ENCODE measurements at regions not wholly inside any gene's neighbourhood (a gene's known extent, or its start where the extent isn't known, plus 50 kb on each side); places are given as distances from the start of the nearest gene placed in this dataset.
"Not testable (repeated sequence)": the region's sequence is repeated elsewhere in the genome, so short reads cannot be mapped to it uniquely, and the experiment has no call there.

- no peaks in the 10 kb centered on the region for H3K27me3 ChIP-seq
- no peaks in the 10 kb centered on the region for H4K20me1 ChIP-seq
- peak in 7 of 11 experiments; percentile 49 to 86 (median 75); a peak in 9 of 22 replicates for TF ChIP-seq Cebpa-rat (IDR thresholded peaks at IDR 0.05)
- peak overlapping the region in 10 of 11 experiments; percentile 59 to 94 (median 90); a peak in 20 of 22 replicates for H3K27ac ChIP-seq
- H3K4me2 ChIP-seq = peak overlapping the region; percentile 48 to 95 (median 83)
- H3K36me3 ChIP-seq = no peaks in the 10 kb centered on the region
- peaks cover 0 to 22% (median 18%) of the 10 kb centered on the region in 11 experiments; a peak in 17 of 22 replicates for H3K9me3 ChIP-seq (replicated peaks in 1 of 11)
- peak overlapping the region in 10 of 11 experiments; percentile 2 to 79 (median 72); a peak in 19 of 22 replicates for H3K9ac ChIP-seq
- peak overlapping the region in 3 of 10 experiments; percentile 1 to 23 (median 10); a peak in 2 of 20 replicates for H3K4me3 ChIP-seq
- H3K4me1 ChIP-seq = peaks cover 47 to 92% (median 70%) of the 10 kb centered on the region in 10 experiments
Observed at GRCh38 chr10:11673346-11674280, 62.2 kb upstream of the USP6NL start.

- Histone ChIP-seq H3K27me3 (no peaks in the 10 kb centered on the region), H3K36me3 (no peaks in the 10 kb centered on the region), H4K20me1 (no peaks in the 10 kb centered on the region), H3K4me2 (peak overlapping the region; percentile 48 to 95 (median 83)), H3K27ac (peak overlapping the region in 10 of 11 experiments; percentile 3 to 94 (median 90); a peak in 20 of 22 replicates), H3K9me3 (replicated peaks in 1 of 11) (peaks cover 0 to 21% (median 18%) of the 10 kb centered on the region in 11 experiments; a peak in 17 of 22 replicates), H3K4me1 (peaks cover 55 to 94% (median 72%) of the 10 kb centered on the region in 10 experiments), H3K4me3 (no peak overlapping the region), H3K9ac (peak overlapping the region in 9 of 11 experiments; percentile 61 to 79 (median 73); a peak in 16 of 22 replicates)
- no peak for TF ChIP-seq Cebpa-rat (IDR thresholded peaks at IDR 0.05)
Observed at GRCh38 chr10:11672836-11673235, 61.4 kb upstream of the USP6NL start.

GRCh38 chr10:11670381-11670780 lies 58.9 kb upstream of the USP6NL start:
- Histone ChIP-seq H3K4me2 (peak overlapping the region in 4 of 11 experiments; percentile 7 to 54 (median 17); a peak in 5 of 22 replicates), H3K4me3 (no peak overlapping the region), H3K36me3 (peaks cover 0 to 12% (median 0%) of the 10 kb centered on the region in 11 experiments; a peak in 3 of 22 replicates), H3K27me3 (no peaks in the 10 kb centered on the region), H3K4me1 (peaks cover 66 to 85% (median 71%) of the 10 kb centered on the region in 10 experiments), H3K9ac (no peak overlapping the region), H3K27ac (peak overlapping the region in 2 of 11 experiments; percentile 5 to 63; a peak in 3 of 22 replicates), H4K20me1 (no peaks in the 10 kb centered on the region), H3K9me3 (replicated peaks in 1 of 11) (peaks cover 9 to 19% (median 15%) of the 10 kb centered on the region in 11 experiments; a peak in 21 of 22 replicates)
- TF ChIP-seq Cebpa-rat (IDR thresholded peaks at IDR 0.05) = no peak

- Histone ChIP-seq H3K4me1 (peaks cover 53 to 82% (median 66%) of the 10 kb centered on the region in 10 experiments), H3K9ac (peak overlapping the region in 9 of 11 experiments; percentile 11 to 63 (median 41); a peak in 13 of 22 replicates), H3K36me3 (peaks cover 0 to 12% (median 0%) of the 10 kb centered on the region in 11 experiments; a peak in 4 of 22 replicates), H3K27me3 (no peaks in the 10 kb centered on the region), H4K20me1 (no peaks in the 10 kb centered on the region), H3K4me2 (peak overlapping the region; percentile 54 to 87 (median 71)), H3K4me3 (no peak overlapping the region; a peak in 2 of 20 replicates), H3K27ac (peak overlapping the region in 9 of 11 experiments; percentile 53 to 71 (median 62); a peak in 18 of 22 replicates), H3K9me3 (replicated peaks in 1 of 11) (peaks cover 9 to 33% (median 22%) of the 10 kb centered on the region in 11 experiments; a peak in 21 of 22 replicates)
- TF ChIP-seq Cebpa-rat (IDR thresholded peaks at IDR 0.05) = no peak
Observed at GRCh38 chr10:11668847-11669610, 57.6 kb upstream of the USP6NL start.

- Histone ChIP-seq H3K9ac (peak overlapping the region in 2 of 11 experiments; percentile 2 to 48; a peak in 3 of 22 replicates), H3K4me3 (no peak overlapping the region), H3K27ac (peak overlapping the region in 9 of 11 experiments; percentile 4 to 71 (median 56); a peak in 15 of 22 replicates), H4K20me1 (no peaks in the 10 kb centered on the region), H3K4me2 (peak overlapping the region; percentile 54 to 87 (median 71)), H3K27me3 (no peaks in the 10 kb centered on the region), H3K4me1 (peaks cover 43 to 80% (median 56%) of the 10 kb centered on the region in 10 experiments), H3K36me3 (peaks cover 0 to 12% (median 0%) of the 10 kb centered on the region in 11 experiments; a peak in 4 of 22 replicates), H3K9me3 (replicated peaks in 1 of 11) (peaks cover 9 to 42% (median 26%) of the 10 kb centered on the region in 11 experiments; a peak in 21 of 22 replicates)
- no peak for TF ChIP-seq Cebpa-rat (IDR thresholded peaks at IDR 0.05)
Observed at GRCh38 chr10:11667756-11668155, 56.3 kb upstream of the USP6NL start.

- Histone ChIP-seq H3K4me2 (peak overlapping the region in 3 of 11 experiments; percentile 38 to 69 (median 40); a peak in 4 of 22 replicates), H3K9ac (no peak overlapping the region), H3K27me3 (no peaks in the 10 kb centered on the region), H3K27ac (peak overlapping the region in 3 of 11 experiments; percentile 1 to 23 (median 23); a peak in 2 of 22 replicates), H3K9me3 (replicated peaks in 1 of 11) (peaks cover 9 to 42% (median 26%) of the 10 kb centered on the region in 11 experiments; a peak in 21 of 22 replicates), H3K36me3 (peaks cover 0 to 12% (median 0%) of the 10 kb centered on the region in 11 experiments; a peak in 4 of 22 replicates), H3K4me1 (peaks cover 44 to 71% (median 49%) of the 10 kb centered on the region in 10 experiments), H4K20me1 (no peaks in the 10 kb centered on the region), H3K4me3 (no peak overlapping the region)
- TF ChIP-seq Cebpa-rat (IDR thresholded peaks at IDR 0.05) = no peak
Observed at GRCh38 chr10:11663763-11664555, 52.5 kb upstream of the USP6NL start.

GRCh38 chr10:11663126-11663515 lies 51.7 kb upstream of the USP6NL start:
- not testable (repeated sequence) for H3K9ac ChIP-seq, H4K20me1 ChIP-seq, H3K4me3 ChIP-seq, H3K27me3 ChIP-seq
- peak overlapping the region in 9 of 11 experiments; percentile 23 to 80 (median 69); a peak in 15 of 22 replicates for H3K27ac ChIP-seq
- H3K36me3 ChIP-seq = peaks cover 0 to 12% (median 0%) of the 10 kb centered on the region in 11 experiments; a peak in 4 of 22 replicates
- peaks cover 9 to 42% (median 26%) of the 10 kb centered on the region in 11 experiments; a peak in 21 of 22 replicates for H3K9me3 ChIP-seq (replicated peaks in 1 of 11)
- H3K4me2 ChIP-seq = peak overlapping the region in 3 of 11 experiments; percentile 52 to 83 (median 73); a peak in 3 of 22 replicates
- peaks cover 36 to 62% (median 41%) of the 10 kb centered on the region in 10 experiments for H3K4me1 ChIP-seq
